Aorta (tissue), 5 donors: ENCODE measurements at regions not wholly inside any gene's neighbourhood (a gene's known extent, or its start where the extent isn't known, plus 50 kb on each side); places are given as distances from the start of the nearest gene placed in this dataset.
A peak's percentile ranks its signal among the peaks of the same experiment; 100 is the strongest.

ENCODE experiments used
- ATAC-seq: fragments of 200-7000 bp; cut with Tn5 transposase; one replicate; pipeline ENCODE4 v1.9.1; 2022; ENCODE audit warnings: moderate library complexity; ENCODE audit not compliant: low FRiP score
- DNase-seq, 2 donors: peaks; one replicate each; pipeline ENCODE4 v3.0.0-alpha.2; 2020
- H3K27ac ChIP-seq, 2 donors: one replicate each; pipeline ENCODE4 v1.5.1; 2013; ENCODE audit warnings: low read length in 2 of 2, mild to moderate bottlenecking in 2 of 2, moderate library complexity in 2 of 2, control low read depth in 1 of 2, inconsistent platforms in 1 of 2, low read depth in 1 of 2
- H3K27me3 ChIP-seq, 2 donors: one replicate each; pipeline ENCODE4 v1.6.1; 2013; ENCODE audit warnings: control low read depth in 1 of 2, low read length in 1 of 2, mild to moderate bottlenecking in 1 of 2, moderate library complexity in 1 of 2; ENCODE audit not compliant: insufficient read depth in 2 of 2, control insufficient read depth in 1 of 2
- H3K36me3 ChIP-seq, 2 donors: one replicate each; pipeline ENCODE4 v1.6.1; 2013; ENCODE audit warnings: control low read depth in 1 of 2, low read length in 1 of 2, mild to moderate bottlenecking in 1 of 2; ENCODE audit not compliant: insufficient read depth in 2 of 2, control insufficient read depth in 1 of 2
- H3K4me1 ChIP-seq, 2 donors: one replicate each; pipeline ENCODE4 v1.6.1; 2013; ENCODE audit warnings: low read length in 2 of 2, control low read depth in 1 of 2, mild to moderate bottlenecking in 1 of 2, moderate library complexity in 1 of 2; ENCODE audit not compliant: insufficient read depth in 2 of 2, control insufficient read depth in 1 of 2
- H3K4me3 ChIP-seq, 2 donors: one replicate each; pipeline ENCODE4 v1.5.1; 2013; ENCODE audit warnings: low read length in 2 of 2, control low read depth in 1 of 2, mild to moderate bottlenecking in 1 of 2
- H3K9me3 ChIP-seq: one replicate; pipeline ENCODE4 v1.6.1; 2013; ENCODE audit warnings: mild to moderate bottlenecking, low read length; ENCODE audit not compliant: control insufficient read depth
- WGBS, 2 donors: extraction: QIAGEN DNeasy Blood & Tissue Kit; methylation state at CpG; one replicate each; pipeline ENCODE4 v1.1.7; 2013; 5-methylcytosine and 5-hydroxymethylcytosine counted together
- intact Hi-C, 2 donors: fragments of 100-400 bp; cut with DNase I; formaldehyde crosslinking; loops; one replicate each; pipeline versions ENCODE4 v1.14.2 to v1.15.0; 2022
- donor health status: healthy with polysubstance abuse.
- donor health status: Bipolar disorder and iron deficiency.
- donor health status: DM: no; HTN: no; CAD: no.
- donor health status: DM: no; HTN: no; CAD: no.
- donor health status: DM: yes; HTN: yes; CAD: no.

DNA sequence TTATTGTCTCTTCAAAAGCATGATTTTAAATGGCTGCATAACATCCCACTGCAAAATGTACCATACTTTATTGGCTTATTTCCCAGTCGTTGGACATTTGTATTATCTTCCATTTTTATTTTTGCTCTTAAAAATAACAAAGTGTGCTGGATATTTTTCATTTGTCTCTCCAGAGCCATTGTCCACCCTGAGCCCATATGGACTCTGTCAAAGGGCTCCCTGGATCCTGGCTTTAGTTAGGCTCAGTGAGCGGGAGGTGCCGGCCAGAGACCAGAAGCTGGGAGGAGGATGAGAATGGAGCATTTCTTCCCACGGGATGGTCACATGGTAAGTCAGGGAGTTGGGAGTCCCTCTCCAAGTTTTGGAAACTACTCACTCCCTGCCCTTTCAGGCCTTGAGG, 296.9 kb downstream of the NUAK1 start:
- H3K27ac ChIP-seq: no peak overlapping the region
- H3K36me3 ChIP-seq: no peaks in the 10 kb centered on the region
- no peaks in the 10 kb centered on the region for H3K4me1 ChIP-seq
- intact Hi-C loops: no loop called here
- H3K9me3 ChIP-seq: no peaks in the 10 kb centered on the region
- no peak for DNase-seq
- 61 to 65% methylated on average over 4 of the region's 4 CpGs for WGBS, 2 donors
- no peaks in the 10 kb centered on the region for H3K27me3 ChIP-seq
- H3K4me3 ChIP-seq: no peak overlapping the region
- ATAC-seq: no peak

DNA sequence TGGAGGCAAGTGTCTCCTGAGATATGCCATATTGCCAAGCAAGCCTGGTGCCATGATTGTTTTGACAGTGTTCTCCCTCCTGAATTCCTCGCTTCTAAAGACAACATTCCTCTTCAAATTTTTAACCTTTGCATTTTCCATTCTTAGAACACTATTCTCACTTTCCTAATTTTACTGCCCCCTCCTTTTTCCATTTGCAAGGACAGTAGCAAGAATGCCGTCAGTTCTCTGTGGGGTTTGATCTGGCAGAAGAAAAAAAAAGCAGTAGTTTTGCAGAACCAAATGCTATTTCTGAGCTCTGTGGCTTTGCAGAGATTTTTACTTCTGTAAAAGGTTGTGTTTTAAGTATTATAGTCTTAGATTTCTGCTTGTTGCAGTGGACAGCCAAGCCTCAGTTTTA, 295.2 kb downstream of the NUAK1 start:
- WGBS, 2 donors: 28 to 51% methylated on average over 2 of the region's 2 CpGs
- no peak for ATAC-seq
- Histone ChIP-seq H3K27ac (no peak overlapping the region), H3K27me3 (no peaks in the 10 kb centered on the region), H3K4me1 (no peaks in the 10 kb centered on the region), H3K4me3 (no peak overlapping the region), H3K36me3 (no peaks in the 10 kb centered on the region), H3K9me3 (no peaks in the 10 kb centered on the region)
- DNase-seq: no peak
- intact Hi-C loops: no loop called here

DNA sequence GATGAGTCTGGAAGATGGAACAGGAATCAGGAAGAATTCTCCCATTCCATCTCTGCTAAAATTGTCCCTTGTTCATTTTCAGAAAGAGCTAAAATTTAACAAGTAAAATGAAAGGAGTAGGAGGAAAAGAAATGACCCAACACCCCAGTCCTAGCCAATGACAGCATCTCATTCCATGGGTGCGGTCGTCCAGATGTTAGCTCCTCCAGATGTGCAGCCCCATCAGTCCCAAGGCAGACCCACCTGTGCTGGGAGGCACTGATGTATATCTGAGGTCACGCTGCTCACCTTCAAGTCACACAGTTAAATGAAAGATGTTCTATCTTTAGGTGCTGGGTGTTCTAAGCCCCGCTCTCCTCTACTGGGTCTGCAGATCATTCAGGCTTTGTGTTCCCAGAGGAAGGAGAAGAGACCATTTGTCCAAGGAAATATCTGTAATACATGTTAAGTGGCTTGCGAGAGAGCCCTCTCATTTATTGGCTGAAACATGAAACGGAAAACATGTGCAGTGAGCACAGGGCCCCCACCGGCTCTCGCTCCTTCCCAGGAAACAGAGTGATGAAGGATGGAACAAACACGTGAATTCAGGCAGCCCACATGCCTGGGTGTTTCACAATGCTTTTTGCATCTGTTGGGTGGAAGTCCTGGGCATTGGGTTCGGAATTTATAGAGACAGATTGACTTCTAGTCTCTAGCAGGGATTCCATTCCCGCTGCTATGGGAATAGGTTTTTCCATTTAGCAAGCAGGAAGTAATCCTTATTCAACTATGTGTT, 294.6 kb downstream of the NUAK1 start:
- Histone ChIP-seq H3K4me3 (no peak overlapping the region), H3K36me3 (no peaks in the 10 kb centered on the region), H3K4me1 (no peaks in the 10 kb centered on the region), H3K27ac (no peak overlapping the region), H3K27me3 (no peaks in the 10 kb centered on the region), H3K9me3 (no peaks in the 10 kb centered on the region)
- WGBS, 2 donors: 94 to 96% methylated on average over 11 of the region's 11 CpGs
- intact Hi-C loops: no loop called here
- no peak for DNase-seq
- no peak for ATAC-seq

DNA sequence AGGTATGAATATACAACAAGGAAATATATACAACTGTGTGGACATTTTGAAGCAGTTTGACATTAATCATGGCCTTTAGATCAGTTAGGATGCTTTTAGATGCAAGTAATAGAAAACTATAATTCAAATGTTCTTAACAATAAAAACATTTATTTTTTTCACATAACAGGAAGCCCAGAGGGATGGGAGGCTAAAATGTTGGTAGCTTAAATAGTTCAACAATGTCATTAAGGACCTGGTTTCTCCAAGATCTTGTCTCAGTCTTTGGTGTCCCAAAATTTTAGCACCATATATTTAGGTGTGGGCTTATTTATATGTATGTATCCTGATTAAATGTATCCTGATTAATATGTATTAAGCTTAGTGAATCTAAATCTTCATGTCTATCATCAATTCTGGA, 292.4 kb downstream of the NUAK1 start:
- Histone ChIP-seq H3K4me3 (no peak overlapping the region), H3K27me3 (no peaks in the 10 kb centered on the region), H3K36me3 (no peaks in the 10 kb centered on the region), H3K9me3 (no peaks in the 10 kb centered on the region), H3K4me1 (no peaks in the 10 kb centered on the region), H3K27ac (no peak overlapping the region)
- intact Hi-C loops: no loop called here
- ATAC-seq (no peak), DNase-seq (no peak)

DNA sequence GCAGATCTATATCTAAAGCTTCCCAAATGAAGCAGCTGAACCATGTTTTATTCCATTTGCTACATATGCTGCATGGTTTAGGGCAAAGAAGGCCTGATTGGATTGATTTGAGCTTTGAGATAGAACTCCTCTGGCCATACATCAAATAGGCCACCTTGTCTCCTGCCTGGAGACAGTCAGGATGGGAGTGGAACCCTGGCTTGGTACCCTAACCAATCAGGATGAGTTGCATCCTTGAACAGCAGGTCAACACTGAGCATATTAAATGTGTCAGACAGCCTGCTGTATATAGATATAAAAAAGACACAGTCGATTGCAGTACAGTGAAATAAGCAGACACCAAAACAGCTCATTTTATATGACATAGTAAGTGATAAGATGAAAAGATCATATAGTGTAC, 291.7 kb downstream of the NUAK1 start:
- ATAC-seq: no peak
- 92 to 99% methylated on average over 1 of the region's 1 CpG for WGBS, 2 donors
- no peaks in the 10 kb centered on the region for H3K9me3 ChIP-seq

DNA sequence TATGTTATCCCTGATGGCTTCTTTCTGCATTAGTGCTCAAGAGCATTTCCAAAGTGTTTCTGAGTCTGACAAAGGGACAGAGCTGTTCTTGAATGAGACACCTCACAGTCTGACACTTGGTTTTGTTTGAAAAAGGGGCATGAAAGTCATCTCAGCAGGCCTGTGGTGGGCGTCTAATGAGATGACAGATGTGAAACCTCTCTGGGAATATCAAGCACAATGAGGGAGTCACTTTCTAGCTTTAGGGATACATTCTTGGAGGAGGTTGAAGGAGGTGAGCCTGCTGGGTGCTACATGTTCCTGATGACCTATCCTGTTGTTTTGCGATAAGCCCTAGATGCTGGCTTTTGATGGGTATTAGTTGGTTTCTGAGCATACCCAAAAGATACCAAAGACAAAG, 290.5 kb downstream of the NUAK1 start:
- Histone ChIP-seq H3K27ac (no peak overlapping the region), H3K4me3 (no peak overlapping the region), H3K4me1 (no peaks in the 10 kb centered on the region), H3K27me3 (no peaks in the 10 kb centered on the region), H3K9me3 (no peaks in the 10 kb centered on the region), H3K36me3 (no peaks in the 10 kb centered on the region)
- intact Hi-C loops: no loop called here
- WGBS, 2 donors: 94 to 97% methylated on average over 2 of the region's 2 CpGs
- no peak for DNase-seq
- ATAC-seq: no peak

More for the DNA sequence above, 291.7 kb downstream of the NUAK1 start:
- Histone ChIP-seq H3K36me3 (no peaks in the 10 kb centered on the region), H3K27ac (no peak overlapping the region), H3K4me1 (no peaks in the 10 kb centered on the region), H3K27me3 (no peaks in the 10 kb centered on the region), H3K4me3 (no peak overlapping the region)
- intact Hi-C loops: no loop called here
- no peak for DNase-seq

DNA sequence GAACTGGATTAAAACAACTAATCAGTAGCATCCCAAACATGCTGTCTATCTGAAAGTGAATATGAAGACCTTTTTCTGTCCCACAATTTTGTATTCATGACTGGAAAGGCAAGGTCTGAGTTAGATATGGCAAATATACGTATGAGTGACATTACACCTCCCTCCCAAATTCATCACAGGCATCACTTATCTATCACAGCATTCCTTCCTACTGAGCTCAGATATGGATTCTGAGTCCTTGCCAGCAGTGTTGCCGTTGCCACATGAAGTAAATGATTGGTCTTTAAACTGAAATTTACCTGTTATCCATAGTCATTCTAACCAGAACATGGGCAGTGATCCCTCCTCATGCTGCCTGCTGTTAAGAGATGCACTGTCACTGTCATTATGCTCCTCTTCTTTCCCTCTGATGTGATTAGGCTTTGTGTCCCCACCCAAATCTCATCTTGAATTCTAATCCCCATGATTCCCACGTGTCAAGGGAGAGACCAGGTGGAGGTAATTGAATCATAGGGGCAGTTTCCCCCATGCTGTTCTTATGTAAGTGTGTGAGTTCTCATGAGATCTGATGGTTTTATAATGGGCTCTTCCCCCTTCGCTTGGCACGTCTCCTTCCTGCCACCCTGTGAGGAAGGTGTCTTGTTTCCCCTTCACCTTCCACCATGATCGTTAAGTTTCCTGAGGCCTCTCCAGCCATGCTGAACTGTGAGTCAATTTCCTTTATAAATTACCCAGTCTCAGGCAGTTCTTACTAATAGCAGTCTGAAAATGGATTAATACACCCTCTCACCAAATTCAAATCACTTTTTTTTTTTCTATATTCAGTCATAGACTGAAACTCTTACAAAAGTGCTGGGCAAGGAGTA, 288.4 kb downstream of the NUAK1 start:
- DNase-seq (no peak), ATAC-seq (no peak)
- intact Hi-C loops: no loop called here
- Histone ChIP-seq H3K4me3 (no peak overlapping the region), H3K4me1 (peaks cover 0 to 3% of the 10 kb centered on the region in 2 donors), H3K36me3 (no peaks in the 10 kb centered on the region), H3K27me3 (no peaks in the 10 kb centered on the region), H3K27ac (no peak overlapping the region), H3K9me3 (no peaks in the 10 kb centered on the region)
- 82 to 89% methylated on average over 6 of the region's 6 CpGs for WGBS, 2 donors

DNA sequence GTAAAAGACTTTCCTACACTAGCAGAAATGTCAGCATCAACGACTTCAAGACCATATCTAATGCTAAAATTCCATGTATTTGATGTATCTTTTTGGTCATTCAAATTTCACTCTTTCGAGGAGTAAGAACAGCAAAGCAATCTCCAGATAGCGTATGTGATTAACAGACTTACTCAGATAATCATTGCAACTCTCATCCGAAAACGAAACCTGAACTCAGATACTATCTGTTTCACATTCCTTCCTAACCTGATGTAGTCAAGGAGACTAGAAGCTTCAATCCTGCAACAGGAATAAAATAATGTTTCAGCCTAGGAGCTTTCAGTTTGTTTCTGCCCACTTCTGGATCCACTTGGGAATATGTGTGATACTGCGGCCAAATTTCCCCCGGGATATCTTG, 286.3 kb downstream of the NUAK1 start:
- Histone ChIP-seq H3K4me1 (peaks cover 0 to 3% of the 10 kb centered on the region in 2 donors), H3K36me3 (no peaks in the 10 kb centered on the region), H3K9me3 (no peaks in the 10 kb centered on the region), H3K4me3 (no peak overlapping the region), H3K27ac (peak overlapping the region; percentile 13 to 33), H3K27me3 (no peaks in the 10 kb centered on the region)
- ATAC-seq: no peak
- intact Hi-C loops: no loop called here
- 21 to 27% methylated on average over 7 of the region's 7 CpGs for WGBS, 2 donors
- no peak for DNase-seq

DNA sequence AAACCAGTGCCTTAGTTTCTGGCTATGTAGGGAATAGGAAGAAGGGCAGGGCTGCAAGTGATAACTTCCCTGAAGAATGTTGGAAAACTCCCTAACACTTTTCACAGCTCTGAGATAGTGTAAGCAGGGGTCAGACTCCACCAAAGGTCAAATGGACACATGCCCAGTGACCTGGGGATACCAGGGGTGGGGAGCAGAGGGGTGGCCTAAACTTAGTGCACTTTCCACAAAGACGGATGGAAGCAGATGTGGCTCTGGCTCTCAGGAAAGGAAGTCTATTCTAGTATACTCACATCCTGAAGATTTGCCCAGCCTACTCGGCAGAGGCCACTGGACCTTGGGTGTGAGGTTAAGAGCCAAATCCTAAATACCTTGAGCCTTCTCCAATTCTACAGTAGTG, 285.8 kb downstream of the NUAK1 start:
- H3K4me3 ChIP-seq: no peak overlapping the region
- ATAC-seq (peak; percentile 74), DNase-seq (peak in 1 of 2 donors; percentile 53)
- H3K27me3 ChIP-seq: no peaks in the 10 kb centered on the region
- peak overlapping the region; percentile 13 to 33 for H3K27ac ChIP-seq
- H3K4me1 ChIP-seq: peaks cover 0 to 3% of the 10 kb centered on the region in 2 donors
- no peaks in the 10 kb centered on the region for H3K9me3 ChIP-seq
- whole genome bisulfite sequencing, 2 donors: 3% methylated on average over 2 of the region's 2 CpGs
- intact Hi-C loops: no loop called here
- no peaks in the 10 kb centered on the region for H3K36me3 ChIP-seq
